ENCODE measurements at regions not wholly inside any gene's neighbourhood (a gene's known extent, or its start where the extent isn't known, plus 50 kb on each side); places are given as distances from the start of the nearest gene placed in this dataset.
"Not testable (repeated sequence)": the region's sequence is repeated elsewhere in the genome, so short reads cannot be mapped to it uniquely, and the experiment has no call there.

GRCh38 chr4:186363038-186363437, 97.0 kb downstream of the F11 start:
- not testable (repeated sequence) for H3K4me1 ChIP-seq (ENCODE audit: control insufficient read depth, insufficient read depth, low read length, unreplicated experiment); H3K27me3 ChIP-seq (ENCODE audit: insufficient read depth, low read length); H3K36me3 ChIP-seq (ENCODE audit: insufficient read depth, low read length); H3K27ac ChIP-seq (ENCODE audit: low read depth, low read length); H3K79me2 ChIP-seq (ENCODE audit: control insufficient read depth, insufficient read depth, low read length, unreplicated experiment); H3K4me3 ChIP-seq (ENCODE audit: low read depth, low read length); H2AFZ ChIP-seq (ENCODE audit: low read length, unreplicated experiment)

DNA sequence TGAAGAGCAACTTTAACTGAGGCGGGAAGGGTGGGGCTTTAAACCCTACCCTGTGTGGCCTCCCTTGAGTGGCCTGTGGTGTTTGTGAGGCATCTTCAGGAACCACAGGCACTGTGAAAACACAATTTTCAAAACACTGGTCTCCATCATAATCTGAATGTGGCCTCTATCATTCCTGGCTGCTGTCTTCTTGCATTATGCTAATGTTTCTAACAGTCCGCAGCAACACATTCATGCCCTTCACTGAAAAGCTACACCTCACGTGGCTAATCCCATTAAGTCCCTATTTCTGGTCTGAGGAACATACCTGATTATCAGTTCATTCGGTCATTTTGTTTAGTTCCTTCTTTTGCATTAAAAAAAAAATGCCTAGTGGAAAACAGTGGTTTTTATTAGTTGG, 94.6 kb downstream of the F11 start:
- Histone ChIP-seq H3K4me1 (ENCODE audit: control insufficient read depth, insufficient read depth, low read length, unreplicated experiment) (no peaks in the 10 kb centered on the region), H3K79me2 (ENCODE audit: control insufficient read depth, insufficient read depth, low read length, unreplicated experiment) (no peaks in the 10 kb centered on the region), H2AFZ (ENCODE audit: low read length, unreplicated experiment) (no peak overlapping the region), H3K36me3 (ENCODE audit: insufficient read depth, low read length) (no peaks in the 10 kb centered on the region), H3K27me3 (ENCODE audit: insufficient read depth, low read length) (no peaks in the 10 kb centered on the region), H3K4me3 (ENCODE audit: low read depth, low read length) (no peak overlapping the region), H3K27ac (ENCODE audit: low read depth, low read length) (no peak overlapping the region)

- no peaks in the 10 kb centered on the region for H3K79me2 ChIP-seq (ENCODE audit: control insufficient read depth, insufficient read depth, low read length, unreplicated experiment)
- no peaks in the 10 kb centered on the region for H3K36me3 ChIP-seq (ENCODE audit: insufficient read depth, low read length)
- H3K4me1 ChIP-seq (ENCODE audit: control insufficient read depth, insufficient read depth, low read length, unreplicated experiment) = no peaks in the 10 kb centered on the region
- peaks cover 27% of the 10 kb centered on the region for H3K27me3 ChIP-seq (ENCODE audit: insufficient read depth, low read length)
- no peak overlapping the region for H2AFZ ChIP-seq (ENCODE audit: low read length, unreplicated experiment)
- no peak overlapping the region for H3K27ac ChIP-seq (ENCODE audit: low read depth, low read length)
- no peak overlapping the region for H3K4me3 ChIP-seq (ENCODE audit: low read depth, low read length)
Measured at GRCh38 chr4:186351668-186352194, 85.7 kb downstream of the F11 start.

GRCh38 chr4:186348433-186348832, 82.4 kb downstream of the F11 start:
- H2AFZ ChIP-seq (ENCODE audit: low read length, unreplicated experiment) = no peak overlapping the region
- H3K79me2 ChIP-seq (ENCODE audit: control insufficient read depth, insufficient read depth, low read length, unreplicated experiment) = no peaks in the 10 kb centered on the region
- no peak overlapping the region for H3K4me3 ChIP-seq (ENCODE audit: low read depth, low read length)
- H3K36me3 ChIP-seq (ENCODE audit: insufficient read depth, low read length) = no peaks in the 10 kb centered on the region
- H3K4me1 ChIP-seq (ENCODE audit: control insufficient read depth, insufficient read depth, low read length, unreplicated experiment) = no peaks in the 10 kb centered on the region
- peaks cover 51% of the 10 kb centered on the region for H3K27me3 ChIP-seq (ENCODE audit: insufficient read depth, low read length)
- H3K27ac ChIP-seq (ENCODE audit: low read depth, low read length) = no peak overlapping the region

DNA sequence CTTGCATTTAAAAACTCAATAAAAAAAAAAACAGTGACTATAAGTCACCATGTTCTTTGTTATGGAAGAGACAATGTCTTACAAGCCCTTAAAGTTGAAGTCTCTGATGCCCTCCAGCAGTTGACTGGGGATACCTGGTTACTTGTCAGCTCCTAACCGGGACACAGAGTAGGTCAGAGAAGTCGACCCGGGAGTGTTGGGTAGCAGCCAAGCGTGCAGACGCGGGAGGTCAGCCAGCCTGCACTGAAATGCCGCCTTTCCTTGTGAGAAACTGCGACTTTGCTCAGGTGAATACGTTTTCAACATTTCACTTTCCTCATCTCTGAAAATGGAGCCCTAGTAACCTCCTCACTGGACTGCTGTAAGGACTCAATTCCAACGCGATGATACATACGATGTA, 81.8 kb downstream of the F11 start:
- H3K27ac ChIP-seq (ENCODE audit: low read depth, low read length) = no peak overlapping the region
- peaks cover 51% of the 10 kb centered on the region for H3K27me3 ChIP-seq (ENCODE audit: insufficient read depth, low read length)
- no peak overlapping the region for H3K4me3 ChIP-seq (ENCODE audit: low read depth, low read length)
- no peaks in the 10 kb centered on the region for H3K79me2 ChIP-seq (ENCODE audit: control insufficient read depth, insufficient read depth, low read length, unreplicated experiment)
- H3K36me3 ChIP-seq (ENCODE audit: insufficient read depth, low read length) = no peaks in the 10 kb centered on the region
- H3K4me1 ChIP-seq (ENCODE audit: control insufficient read depth, insufficient read depth, low read length, unreplicated experiment) = no peaks in the 10 kb centered on the region
- H2AFZ ChIP-seq (ENCODE audit: low read length, unreplicated experiment) = no peak overlapping the region

- Histone ChIP-seq H3K79me2 (ENCODE audit: control insufficient read depth, insufficient read depth, low read length, unreplicated experiment) (no peaks in the 10 kb centered on the region), H3K4me1 (ENCODE audit: control insufficient read depth, insufficient read depth, low read length, unreplicated experiment) (no peaks in the 10 kb centered on the region), H2AFZ (ENCODE audit: low read length, unreplicated experiment) (no peak overlapping the region), H3K4me3 (ENCODE audit: low read depth, low read length) (no peak overlapping the region), H3K36me3 (ENCODE audit: insufficient read depth, low read length) (no peaks in the 10 kb centered on the region), H3K27ac (ENCODE audit: low read depth, low read length) (no peak overlapping the region), H3K27me3 (ENCODE audit: insufficient read depth, low read length) (peaks cover 54% of the 10 kb centered on the region)
Measured at GRCh38 chr4:186345184-186345583, 79.2 kb downstream of the F11 start.

DNA sequence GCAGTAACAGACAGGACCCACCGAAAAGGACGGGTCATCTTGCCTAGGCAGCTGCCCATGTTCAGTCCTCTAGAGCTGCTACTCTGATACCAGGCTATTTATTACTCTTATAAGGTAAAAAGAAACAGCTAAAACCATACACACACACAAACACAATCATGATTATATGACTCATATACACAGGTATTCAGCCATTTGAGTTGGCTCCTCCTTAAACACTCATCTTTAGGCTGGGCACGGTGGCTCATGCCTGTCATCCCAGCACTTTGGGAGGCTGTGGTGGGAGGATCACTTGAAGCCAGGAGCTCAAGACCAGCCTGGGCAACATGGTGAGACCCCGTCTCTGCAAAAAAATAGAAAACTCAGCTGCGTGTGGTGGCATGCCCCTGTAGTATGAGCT, 76.6 kb downstream of the F11 start:
- H3K27ac ChIP-seq (ENCODE audit: low read depth, low read length) = no peak overlapping the region
- H3K79me2 ChIP-seq (ENCODE audit: control insufficient read depth, insufficient read depth, low read length, unreplicated experiment) = no peaks in the 10 kb centered on the region
- H2AFZ ChIP-seq (ENCODE audit: low read length, unreplicated experiment) = no peak overlapping the region
- H3K4me1 ChIP-seq (ENCODE audit: control insufficient read depth, insufficient read depth, low read length, unreplicated experiment) = no peaks in the 10 kb centered on the region
- peaks cover 36% of the 10 kb centered on the region for H3K27me3 ChIP-seq (ENCODE audit: insufficient read depth, low read length)
- no peak overlapping the region for H3K4me3 ChIP-seq (ENCODE audit: low read depth, low read length)
- no peaks in the 10 kb centered on the region for H3K36me3 ChIP-seq (ENCODE audit: insufficient read depth, low read length)

DNA sequence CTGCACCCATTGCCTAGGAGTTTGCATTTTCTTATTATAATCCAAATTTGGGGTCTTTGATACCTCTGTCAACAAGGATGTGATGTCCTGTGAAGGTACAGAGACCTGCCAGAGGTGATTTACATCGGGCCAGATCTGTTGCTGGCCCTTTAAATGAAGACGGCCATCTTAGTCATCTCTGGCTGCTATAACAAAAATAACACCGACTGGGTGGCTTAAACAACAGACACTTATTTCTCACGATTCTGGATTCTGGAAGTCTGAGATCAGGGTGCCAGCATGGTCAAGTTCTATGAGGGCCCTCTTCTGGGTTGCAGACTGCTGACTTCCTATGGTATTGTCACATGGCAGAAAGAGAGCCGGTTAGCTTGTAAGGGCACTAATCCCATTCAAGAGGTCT, 75.7 kb downstream of the F11 start:
- Histone ChIP-seq H3K4me3 (ENCODE audit: low read depth, low read length) (no peak overlapping the region), H3K4me1 (ENCODE audit: control insufficient read depth, insufficient read depth, low read length, unreplicated experiment) (no peaks in the 10 kb centered on the region), H3K27ac (ENCODE audit: low read depth, low read length) (no peak overlapping the region), H3K27me3 (ENCODE audit: insufficient read depth, low read length) (peaks cover 26% of the 10 kb centered on the region), H3K36me3 (ENCODE audit: insufficient read depth, low read length) (no peaks in the 10 kb centered on the region), H3K79me2 (ENCODE audit: control insufficient read depth, insufficient read depth, low read length, unreplicated experiment) (no peaks in the 10 kb centered on the region), H2AFZ (ENCODE audit: low read length, unreplicated experiment) (no peak overlapping the region)
